Cardiac fibroblast (primary cell): ENCODE measurements at regions not wholly inside any gene's neighbourhood (a gene's known extent, or its start where the extent isn't known, plus 50 kb on each side); places are given as distances from the start of the nearest gene placed in this dataset.

Experiments used
- DNase-seq, 2 donors: peaks; one replicate each; pipeline versions ENCODE4 v3.0.0 to v3.0.0-alpha.2; 2010; ENCODE audit warnings: low read depth in 2 of 2
- H3K4me3 ChIP-seq, 2 donors: replicated peaks in 1 of 2; 1 replicate in 1 of 2; 2 replicates in 1 of 2; pipeline ENCODE4 v1.5.1; 2011; ENCODE audit warnings: low read depth in 2 of 2, low read length in 2 of 2, mild to moderate bottlenecking in 2 of 2, moderate library complexity in 1 of 2
- TF ChIP-seq, protein P1 (sequence below): IDR thresholded peaks from one replicate; pipeline ENCODE4 v1.5.1; 2011; ENCODE audit warnings: low read depth, mild to moderate bottlenecking, low read length, inconsistent platforms

DNA sequence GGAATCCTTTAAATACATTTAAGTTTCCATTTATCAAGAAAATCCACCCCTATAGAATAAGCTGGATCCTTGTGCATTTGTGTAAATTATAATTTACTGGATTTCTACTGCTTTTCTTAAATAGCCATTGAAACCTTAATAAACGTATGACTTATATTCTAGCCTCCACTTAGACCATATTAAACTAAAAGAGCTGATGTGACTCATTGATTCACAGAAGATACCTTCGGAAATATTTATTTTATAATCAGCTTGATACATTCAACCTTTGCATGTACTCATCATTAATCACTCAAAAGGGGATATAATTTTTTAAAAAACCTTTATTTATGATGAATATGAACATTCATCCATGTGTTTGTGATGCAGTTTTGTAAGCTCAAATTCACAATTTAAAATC, 136.3 kb downstream of the SPRY2 start:
- H3K4me3 ChIP-seq: no peak overlapping the region
- TF ChIP-seq, protein P1, sequence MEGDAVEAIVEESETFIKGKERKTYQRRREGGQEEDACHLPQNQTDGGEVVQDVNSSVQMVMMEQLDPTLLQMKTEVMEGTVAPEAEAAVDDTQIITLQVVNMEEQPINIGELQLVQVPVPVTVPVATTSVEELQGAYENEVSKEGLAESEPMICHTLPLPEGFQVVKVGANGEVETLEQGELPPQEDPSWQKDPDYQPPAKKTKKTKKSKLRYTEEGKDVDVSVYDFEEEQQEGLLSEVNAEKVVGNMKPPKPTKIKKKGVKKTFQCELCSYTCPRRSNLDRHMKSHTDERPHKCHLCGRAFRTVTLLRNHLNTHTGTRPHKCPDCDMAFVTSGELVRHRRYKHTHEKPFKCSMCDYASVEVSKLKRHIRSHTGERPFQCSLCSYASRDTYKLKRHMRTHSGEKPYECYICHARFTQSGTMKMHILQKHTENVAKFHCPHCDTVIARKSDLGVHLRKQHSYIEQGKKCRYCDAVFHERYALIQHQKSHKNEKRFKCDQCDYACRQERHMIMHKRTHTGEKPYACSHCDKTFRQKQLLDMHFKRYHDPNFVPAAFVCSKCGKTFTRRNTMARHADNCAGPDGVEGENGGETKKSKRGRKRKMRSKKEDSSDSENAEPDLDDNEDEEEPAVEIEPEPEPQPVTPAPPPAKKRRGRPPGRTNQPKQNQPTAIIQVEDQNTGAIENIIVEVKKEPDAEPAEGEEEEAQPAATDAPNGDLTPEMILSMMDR: no peak
- no peak for DNase-seq

DNA sequence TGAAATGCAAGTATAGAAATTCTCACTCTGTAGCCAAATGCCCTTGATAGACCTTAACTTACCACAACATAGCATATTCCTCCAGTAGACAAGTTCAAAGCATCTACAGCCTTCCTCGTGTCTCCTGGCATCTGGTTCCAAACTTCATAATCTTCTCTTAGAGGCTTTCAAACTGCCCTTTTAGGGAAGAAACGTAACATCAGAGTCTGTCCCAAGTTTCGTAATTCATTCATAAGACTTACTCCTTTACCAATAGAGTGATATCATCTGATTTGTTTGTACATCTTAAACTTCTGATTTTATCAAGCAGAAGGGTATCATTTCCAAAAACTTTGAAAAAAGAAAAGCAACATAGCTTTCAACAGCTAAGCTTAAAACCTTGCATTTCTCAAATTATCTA, 137.4 kb downstream of the SPRY2 start:
- no peak for DNase-seq
- no peak overlapping the region for H3K4me3 ChIP-seq
- TF ChIP-seq, protein P1: no peak

DNA sequence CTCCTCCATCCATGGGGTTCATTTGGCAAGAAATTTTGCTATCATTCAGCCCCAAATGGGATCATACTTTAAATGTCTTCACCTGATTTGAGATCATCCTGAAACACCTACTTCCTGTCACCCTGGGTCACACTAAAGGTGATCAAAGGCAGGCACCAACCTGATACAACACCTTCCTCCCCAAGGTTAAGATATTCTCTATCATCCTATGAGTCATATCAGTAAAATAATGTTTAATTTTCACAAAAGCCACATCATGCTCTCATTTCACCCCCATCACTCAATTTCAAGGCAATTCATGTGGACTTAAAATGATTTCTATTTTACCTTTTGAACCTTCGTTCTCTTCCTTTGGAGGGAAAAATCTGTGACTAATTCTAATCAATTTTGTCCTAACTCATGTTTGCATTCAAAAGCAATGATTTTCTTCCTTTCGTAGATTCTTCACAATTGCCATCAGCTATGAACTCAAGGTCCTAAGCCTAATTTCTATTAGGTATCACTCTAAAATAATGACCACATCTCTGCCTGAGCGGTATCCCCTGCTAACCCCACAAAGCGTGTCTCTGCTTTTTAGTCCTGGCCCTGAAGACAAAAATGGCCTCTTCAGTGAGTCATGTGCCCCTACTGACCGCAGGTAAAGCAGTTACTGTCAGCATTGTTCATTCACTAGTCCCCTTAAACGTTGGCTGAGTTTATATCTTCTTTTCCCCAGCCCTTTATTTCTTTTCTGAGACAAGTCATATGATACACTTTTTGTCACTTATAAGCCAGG, 139.0 kb downstream of the SPRY2 start:
- TF ChIP-seq, protein P1: no peak
- no peak overlapping the region for H3K4me3 ChIP-seq
- DNase-seq: no peak

DNA sequence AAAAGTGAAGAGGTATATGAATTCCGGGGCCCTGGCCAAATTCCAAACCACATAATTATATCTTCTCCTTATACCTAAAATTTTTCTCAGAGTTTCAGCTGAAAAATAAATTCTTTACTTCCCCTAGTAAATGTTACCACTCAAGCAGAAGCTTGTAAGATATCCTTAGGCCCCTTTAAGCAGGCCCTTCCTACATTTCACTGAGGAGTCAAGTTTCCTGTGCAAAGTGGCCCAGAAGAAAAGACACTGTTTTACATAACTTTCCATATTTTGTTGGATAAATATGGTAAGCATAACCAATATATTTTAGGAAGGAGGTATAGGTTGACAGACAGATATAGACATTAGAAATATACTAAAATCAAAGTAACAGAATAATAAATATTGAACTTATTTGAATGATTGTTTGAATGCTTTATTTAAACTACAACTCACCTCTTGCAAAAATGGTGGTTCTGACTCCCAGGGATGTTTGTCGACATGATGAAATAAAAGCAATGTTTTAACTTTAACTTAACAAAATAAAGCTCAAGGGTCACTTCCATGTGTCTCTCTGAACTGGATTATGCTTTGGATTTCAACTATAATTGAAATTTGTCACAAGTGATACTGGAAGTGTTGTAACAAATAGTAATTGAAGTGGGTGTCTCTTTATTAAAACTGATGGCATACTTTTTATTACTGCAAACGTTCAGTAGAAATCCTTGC, 141.2 kb downstream of the SPRY2 start:
- H3K4me3 ChIP-seq: no peak overlapping the region
- DNase-seq: no peak
- TF ChIP-seq, protein P1: no peak

DNA sequence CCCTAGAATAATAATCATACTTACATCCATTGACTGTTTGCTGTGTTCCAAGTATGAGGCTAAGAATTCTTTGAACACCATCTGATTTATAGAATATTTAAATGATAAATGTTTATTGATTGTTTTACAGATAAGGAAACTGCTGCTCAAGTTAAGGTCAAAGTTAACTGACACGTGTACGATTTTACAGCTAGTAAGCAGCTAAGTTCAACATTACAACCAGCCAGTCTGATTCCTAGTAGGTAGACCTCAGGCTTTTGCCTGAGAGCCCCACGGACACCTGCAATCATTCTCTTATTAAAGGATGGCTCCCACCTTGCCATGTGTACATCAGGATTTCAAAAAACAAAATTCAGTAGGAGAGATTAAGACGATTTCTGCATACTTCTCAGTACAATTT, 141.9 kb downstream of the SPRY2 start:
- DNase-seq: no peak
- TF ChIP-seq, protein P1: no peak
- no peak overlapping the region for H3K4me3 ChIP-seq

DNA sequence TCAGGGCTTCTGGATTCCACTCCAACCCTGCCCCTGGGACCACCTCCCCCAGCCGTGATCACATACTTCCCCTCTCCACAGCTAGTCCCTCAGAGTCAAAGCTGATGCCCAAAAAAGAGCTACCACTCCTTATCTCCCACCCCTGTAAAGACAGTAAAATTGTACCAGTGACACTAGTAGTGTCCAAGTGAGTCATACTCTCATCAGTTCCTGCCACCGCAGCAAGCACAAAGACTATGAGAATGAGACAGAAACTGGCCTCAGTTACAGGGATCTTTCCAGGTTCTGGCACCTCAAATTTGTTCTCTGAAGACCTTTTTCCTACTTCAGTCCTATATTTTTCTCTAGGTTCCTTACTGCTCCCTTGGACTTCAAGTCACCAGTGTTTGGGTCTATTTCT, 144.2 kb downstream of the SPRY2 start:
- peak in 1 of 2 donors; percentile 37 for DNase-seq
- H3K4me3 ChIP-seq: no peak overlapping the region
- TF ChIP-seq, protein P1: no peak
